ENCODE measurements at regions not wholly inside any gene's neighbourhood (a gene's known extent, or its start where the extent isn't known, plus 50 kb on each side); places are given as distances from the start of the nearest gene placed in this dataset.

GRCh38 chr18:38284972-38285371, 719.4 kb upstream of the CELF4 start:
- TF ChIP-seq EP300 (IDR thresholded peaks at IDR 0.05) (no peak), CTCF (IDR thresholded peaks at IDR 0.05) (no peak), POLR2A (IDR thresholded peaks at IDR 0.05) (no peak)

Data from ovary (tissue), 3 donors.